Kidney (tissue), 13 donors: ENCODE measurements at regions not wholly inside any gene's neighbourhood (a gene's known extent, or its start where the extent isn't known, plus 50 kb on each side); places are given as distances from the start of the nearest gene placed in this dataset.

Source experiments
- DNase-seq, 5 donors: peaks; one replicate each; pipeline ENCODE4 v3.0.0-alpha.2; 2013 to 2020
- FAIRE-seq: peaks from 2 replicates; lab custom pipeline; 2012; peaks lifted over from hg19 to GRCh38; lab: Jason Lieb, UNC
- H3K27ac ChIP-seq, 2 donors: one replicate each; pipeline ENCODE4 v1.7.0; 2013; ENCODE audit warnings: low read depth in 2 of 2, low read length in 2 of 2, inconsistent platforms in 1 of 2
- H3K27me3 ChIP-seq: one replicate; pipeline ENCODE4 v1.7.1; 2013; ENCODE audit warnings: low read length, inconsistent platforms; ENCODE audit not compliant: control insufficient read depth, insufficient read depth
- H3K36me3 ChIP-seq, 3 donors: one replicate each; pipeline versions ENCODE4 v1.7.0 to v1.7.1; 2013; ENCODE audit warnings: low read length in 3 of 3, control low read depth in 1 of 3, inconsistent platforms in 1 of 3; ENCODE audit not compliant: insufficient read depth in 3 of 3, control insufficient read depth in 2 of 3
- H3K4me1 ChIP-seq, 3 donors: one replicate each; pipeline versions ENCODE4 v1.7.0 to v1.7.1; 2013; ENCODE audit warnings: low read length in 3 of 3, inconsistent platforms in 1 of 3, low read depth in 1 of 3; ENCODE audit not compliant: control insufficient read depth in 2 of 3, insufficient read depth in 2 of 3
- H3K4me3 ChIP-seq, 3 donors: one replicate each; pipeline versions ENCODE4 v1.7.0 to v1.8.1; 2013; ENCODE audit warnings: low read length in 3 of 3, control low read depth in 1 of 3, inconsistent platforms in 1 of 3
- H3K9ac ChIP-seq, 3 donors: one replicate each; pipeline versions ENCODE4 v1.7.0 to v1.7.1; 2013; ENCODE audit warnings: low read length in 3 of 3, control low read depth in 1 of 3, inconsistent platforms in 1 of 3
- H3K9me3 ChIP-seq, 3 donors: one replicate each; pipeline versions ENCODE4 v1.7.0 to v1.7.1; 2013; ENCODE audit warnings: low read length in 3 of 3, control low read depth in 1 of 3, inconsistent platforms in 1 of 3; ENCODE audit not compliant: control insufficient read depth in 2 of 3, insufficient read depth in 1 of 3
- CTCF ChIP-seq: IDR thresholded peaks from 3 replicates; pipeline ENCODE4 v1.5.1; 2012; ENCODE audit warnings: mild to moderate bottlenecking, moderate library complexity, borderline replicate concordance; ENCODE audit not compliant: insufficient read depth; ENCODE audit errors: extremely low read depth
- intact Hi-C: fragments of 100-400 bp; cut with DNase I; formaldehyde crosslinking; loops from one replicate; pipeline ENCODE4 v1.11.1; 2022
- donor health status: control.
- donor health status: control.
- donor health status: control.
- donor health status: control.
- donor health status: control.
- donor health status: DM: yes; HTN: yes; CAD: no.
- donor health status: Normal renal cell carcinoma (clear cell type).

GRCh38 chr5:10892147-10892910 lies 131.3 kb upstream of the DAP start:
- DNase-seq (no peak), FAIRE-seq (no peak)
- no peak overlapping the region for H3K27ac ChIP-seq
- peaks cover 0 to 6% (median 3%) of the 10 kb centered on the region in 3 donors for H3K9me3 ChIP-seq
- H3K9ac ChIP-seq: no peak overlapping the region
- H3K4me1 ChIP-seq: no peaks in the 10 kb centered on the region
- H3K27me3 ChIP-seq: no peaks in the 10 kb centered on the region
- no peak overlapping the region for H3K4me3 ChIP-seq
- no peak for TF ChIP-seq CTCF
- intact Hi-C loops: no loop called here
- no peaks in the 10 kb centered on the region for H3K36me3 ChIP-seq

GRCh38 chr5:10891193-10891592 lies 130.2 kb upstream of the DAP start:
- no peaks in the 10 kb centered on the region for H3K36me3 ChIP-seq
- no peak overlapping the region for H3K9ac ChIP-seq
- H3K4me1 ChIP-seq: no peaks in the 10 kb centered on the region
- H3K27me3 ChIP-seq: no peaks in the 10 kb centered on the region
- H3K27ac ChIP-seq: no peak overlapping the region
- FAIRE-seq: no peak
- intact Hi-C loops: no loop called here
- no peak for TF ChIP-seq CTCF
- H3K4me3 ChIP-seq: no peak overlapping the region
- H3K9me3 ChIP-seq: peaks cover 0 to 6% (median 3%) of the 10 kb centered on the region in 3 donors
- DNase-seq: no peak

- Histone ChIP-seq H3K4me1 (no peaks in the 10 kb centered on the region), H3K4me3 (no peak overlapping the region), H3K36me3 (no peaks in the 10 kb centered on the region), H3K27ac (no peak overlapping the region), H3K27me3 (no peaks in the 10 kb centered on the region), H3K9me3 (peaks cover 0 to 6% (median 3%) of the 10 kb centered on the region in 3 donors), H3K9ac (no peak overlapping the region)
- no peak for FAIRE-seq
- intact Hi-C loops: no loop called here
- no peak for TF ChIP-seq CTCF
- no peak for DNase-seq
These were observed 125.5 kb upstream of the DAP start for GRCh38 chr5:10886497-10886896.
